Pancreas (tissue), 10 donors: ENCODE measurements at regions not wholly inside any gene's neighbourhood (a gene's known extent, or its start where the extent isn't known, plus 50 kb on each side); places are given as distances from the start of the nearest gene placed in this dataset.

Experiments used
- ATAC-seq, 4 donors: fragments of 200-7000 bp; cut with Tn5 transposase; one replicate each; pipeline versions ENCODE4 v1.8.0 to v1.9.1; 2020; ENCODE audit warnings: mild to moderate bottlenecking in 4 of 4, moderate library complexity in 4 of 4
- DNase-seq, 6 donors: peaks; one replicate each; pipeline ENCODE4 v3.0.0-alpha.2; 2020
- FAIRE-seq: peaks from 2 replicates; lab custom pipeline; 2012; peaks lifted over from hg19 to GRCh38; lab: Jason Lieb, UNC
- H3K27ac ChIP-seq, 4 donors: fragments of 200-600 bp; sonication (generic); 1 replicate in 3 of 4; 2 replicates in 1 of 4; pipeline versions ENCODE4 v1.5.0 to v1.8.0; 2020
- H3K27me3 ChIP-seq, 4 donors: fragments of 200-600 bp; one replicate each; pipeline ENCODE4 v1.8.0; 2021
- H3K36me3 ChIP-seq, 3 donors: fragments of 200-600 bp; sonication (generic) in 1 of 3; one replicate each; pipeline versions ENCODE4 v1.5.0 to v1.8.0; 2020 to 2021
- H3K4me1 ChIP-seq, 3 donors: fragments of 200-600 bp; one replicate each; pipeline ENCODE4 v1.8.0; 2021
- H3K4me3 ChIP-seq, 4 donors: fragments of 200-600 bp; sonication (generic) in 2 of 4; one replicate each; pipeline versions ENCODE4 v1.5.0 to v1.8.0; 2020 to 2021
- H3K9me3 ChIP-seq, 4 donors: fragments of 200-600 bp; one replicate each; pipeline ENCODE4 v1.8.0; 2021
- CTCF ChIP-seq, 4 donors: fragments of 200-600 bp; sonication (generic) in 3 of 4; IDR thresholded peaks; one replicate each; pipeline versions ENCODE4 v1.5.0 to v1.8.0; 2021; ENCODE audit warnings: antibody characterized with exemption in 4 of 4
- WGBS, 2 donors: extraction: QIAGEN DNeasy Blood & Tissue Kit; methylation state at CpG; one replicate each; pipeline ENCODE4 v1.1.7; 2013; 5-methylcytosine and 5-hydroxymethylcytosine counted together
- intact Hi-C, 3 donors: fragments of 100-400 bp; cut with DNase I; formaldehyde crosslinking; loops; one replicate each; pipeline versions ENCODE4 v1.11.1 to v1.14.2; 2022
- donor health status: healthy with polysubstance abuse.
- donor health status: DM: no; HTN: no; CAD: no; lungs with moderate emphysema.
- donor health status: DM: no; HTN: no; CAD: no.
- donor health status: control.
- donor health status: control.
- donor health status: Bipolar disorder and iron deficiency.
- donor health status: DM: yes; HTN: yes; CAD: no.
- donor health status: DM: no; HTN: no; CAD: no.
- donor health status: DM: no; HTN: no; CAD: no.
- donor health status: DM: yes; HTN: yes; CAD: no.

DNA sequence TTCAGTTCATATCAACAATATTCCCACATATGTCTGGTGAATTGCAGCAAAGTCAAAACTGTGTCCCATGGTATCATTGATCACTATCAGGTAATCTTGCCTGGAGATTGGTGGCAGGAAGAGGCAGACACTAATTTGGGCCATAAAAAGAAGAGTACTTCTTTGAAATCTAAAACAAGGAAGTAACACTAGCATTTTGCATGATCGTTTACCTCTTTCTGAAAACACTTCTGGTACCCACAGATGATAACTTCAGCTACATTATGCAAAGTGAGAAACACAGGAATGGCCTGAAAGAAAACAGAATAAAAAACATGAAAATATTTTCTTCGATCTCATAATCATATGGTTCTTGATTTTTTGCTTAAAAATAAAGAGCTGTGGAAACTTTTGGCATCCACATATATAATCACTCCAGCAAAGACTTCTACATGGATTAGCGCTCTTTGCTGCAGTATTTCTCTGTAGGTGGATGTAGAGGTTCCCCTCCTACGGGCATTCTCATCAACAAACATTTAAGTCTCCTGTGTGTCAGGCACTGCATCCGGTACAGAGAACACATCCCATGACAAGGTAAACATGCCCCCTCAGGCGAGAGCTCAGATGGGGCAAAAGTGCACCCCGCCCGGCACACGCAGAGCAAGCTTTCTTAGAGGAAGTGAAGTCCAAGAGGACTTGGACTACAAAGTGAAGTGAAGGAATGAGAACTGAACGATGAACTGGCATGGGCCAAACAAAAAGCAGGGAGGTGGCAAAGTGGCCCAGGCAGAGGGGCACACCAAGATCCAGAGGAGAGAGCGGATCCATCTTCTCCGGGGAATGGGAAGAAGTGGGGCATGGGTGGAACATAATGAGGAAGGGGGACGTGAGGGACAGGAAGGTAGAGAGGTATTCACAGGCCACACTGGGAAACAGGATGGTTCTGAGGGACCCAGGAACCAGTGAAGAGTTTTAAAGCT lies 68.0 kb upstream of the RIOK3 start:
- Histone ChIP-seq H3K27me3 (no peaks in the 10 kb centered on the region), H3K36me3 (no peaks in the 10 kb centered on the region), H3K4me1 (no peaks in the 10 kb centered on the region), H3K4me3 (no peak overlapping the region), H3K27ac (no peak overlapping the region), H3K9me3 (no peaks in the 10 kb centered on the region)
- DNase-seq (no peak), ATAC-seq (no peak), FAIRE-seq (no peak)
- no peak for TF ChIP-seq CTCF (IDR thresholded peaks at IDR 0.05)
- intact Hi-C loops: loop anchor here in 1 of 3 donors (10.0 kb wide), 2 partner anchors 260 to 360 kb away; no protein-coding TSS in a partner anchor
- 82 to 86% methylated on average over 13 of the region's 13 CpGs for WGBS, 2 donors

GRCh38 chr18:23386317-23386716 lies 66.8 kb upstream of the RIOK3 start:
- Histone ChIP-seq H3K27me3 (no peaks in the 10 kb centered on the region), H3K4me3 (no peak overlapping the region), H3K36me3 (no peaks in the 10 kb centered on the region), H3K27ac (no peak overlapping the region), H3K4me1 (no peaks in the 10 kb centered on the region), H3K9me3 (no peaks in the 10 kb centered on the region)
- ATAC-seq (no peak), DNase-seq (no peak), FAIRE-seq (no peak)
- intact Hi-C loops: loop anchor here in 1 of 3 donors (10.0 kb wide), 2 partner anchors 262 to 362 kb away; no protein-coding TSS in a partner anchor
- TF ChIP-seq CTCF (IDR thresholded peaks at IDR 0.05): no peak
- 92 to 95% methylated on average over 3 of the region's 3 CpGs for WGBS, 2 donors

DNA sequence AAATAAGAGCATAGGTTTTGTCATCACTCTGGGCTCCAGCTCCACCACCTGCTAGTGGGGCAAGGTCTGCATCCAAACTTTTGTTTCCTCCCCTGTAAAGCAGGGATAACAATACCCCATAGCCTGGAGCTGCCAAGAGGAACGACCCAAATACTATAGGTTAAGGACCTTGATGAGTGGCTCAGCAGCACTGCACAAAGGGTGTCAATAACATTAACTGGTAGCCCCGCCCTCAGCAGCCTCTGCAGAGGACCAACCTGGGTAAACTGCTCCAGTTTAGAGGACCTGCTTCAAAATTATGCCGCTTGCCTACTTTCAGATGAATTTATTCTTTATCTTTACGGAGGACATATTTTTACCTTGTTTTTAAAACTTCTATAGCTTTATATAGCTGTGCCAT lies 65.8 kb upstream of the RIOK3 start:
- Histone ChIP-seq H3K9me3 (no peaks in the 10 kb centered on the region), H3K4me1 (no peaks in the 10 kb centered on the region), H3K27me3 (no peaks in the 10 kb centered on the region), H3K36me3 (no peaks in the 10 kb centered on the region), H3K27ac (no peak overlapping the region), H3K4me3 (no peak overlapping the region)
- FAIRE-seq (no peak), ATAC-seq (no peak), DNase-seq (no peak)
- TF ChIP-seq CTCF (IDR thresholded peaks at IDR 0.05): no peak
- WGBS, 2 donors: 84 to 88% methylated on average over 4 of the region's 4 CpGs
- intact Hi-C loops: loop anchor here in 1 of 3 donors (10.0 kb wide), 2 partner anchors 262 to 362 kb away; no protein-coding TSS in a partner anchor

DNA sequence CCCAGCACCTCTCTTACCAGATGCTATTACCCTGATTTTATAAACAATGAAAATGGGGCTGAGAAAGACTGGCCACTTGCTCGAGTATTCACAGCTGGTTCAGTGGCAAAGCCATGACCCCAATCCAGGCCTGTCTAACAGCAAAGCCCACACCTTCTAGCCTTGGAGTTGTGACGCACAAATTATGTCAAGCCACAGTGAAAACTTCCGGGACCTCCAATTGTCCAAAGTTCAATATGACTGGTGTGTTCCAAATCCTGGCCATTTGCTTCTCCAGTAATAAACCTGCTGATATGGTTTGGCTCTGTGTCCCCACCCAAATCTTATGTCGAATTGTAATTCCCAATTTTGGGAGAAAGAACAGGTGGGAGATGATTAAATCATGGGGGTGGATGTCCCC lies 64.7 kb upstream of the RIOK3 start:
- intact Hi-C loops: loop anchor here in 1 of 3 donors (10.0 kb wide), 2 partner anchors 264 to 364 kb away; no protein-coding TSS in a partner anchor
- Histone ChIP-seq H3K36me3 (no peaks in the 10 kb centered on the region), H3K9me3 (no peaks in the 10 kb centered on the region), H3K27ac (no peak overlapping the region), H3K27me3 (no peaks in the 10 kb centered on the region), H3K4me1 (no peaks in the 10 kb centered on the region), H3K4me3 (no peak overlapping the region)
- ATAC-seq: no peak
- FAIRE-seq: no peak
- 92% methylated on average over 4 of the region's 4 CpGs for WGBS, 2 donors
- DNase-seq: no peak
- no peak for TF ChIP-seq CTCF (IDR thresholded peaks at IDR 0.05)

- H3K36me3 ChIP-seq: no peaks in the 10 kb centered on the region
- ATAC-seq (no peak), DNase-seq (no peak), FAIRE-seq (no peak)
- no peaks in the 10 kb centered on the region for H3K9me3 ChIP-seq
- H3K27me3 ChIP-seq: no peaks in the 10 kb centered on the region
- H3K4me1 ChIP-seq: no peaks in the 10 kb centered on the region
- WGBS, 2 donors: 93 to 99% methylated on average over 3 of the region's 3 CpGs
- intact Hi-C loops: no loop called here
- TF ChIP-seq CTCF (IDR thresholded peaks at IDR 0.05): no peak
- no peak overlapping the region for H3K4me3 ChIP-seq
- no peak overlapping the region for H3K27ac ChIP-seq
These were observed 61.9 kb upstream of the RIOK3 start for GRCh38 chr18:23391156-23391555.
